HuH-7 (cell line): ENCODE measurements at regions not wholly inside any gene's neighbourhood (a gene's known extent, or its start where the extent isn't known, plus 50 kb on each side); places are given as distances from the start of the nearest gene placed in this dataset.

Experiments
- DNase-seq: peaks from one replicate; pipeline ENCODE4 v3.0.0; 2011; ENCODE audit warnings: low spot score

DNA sequence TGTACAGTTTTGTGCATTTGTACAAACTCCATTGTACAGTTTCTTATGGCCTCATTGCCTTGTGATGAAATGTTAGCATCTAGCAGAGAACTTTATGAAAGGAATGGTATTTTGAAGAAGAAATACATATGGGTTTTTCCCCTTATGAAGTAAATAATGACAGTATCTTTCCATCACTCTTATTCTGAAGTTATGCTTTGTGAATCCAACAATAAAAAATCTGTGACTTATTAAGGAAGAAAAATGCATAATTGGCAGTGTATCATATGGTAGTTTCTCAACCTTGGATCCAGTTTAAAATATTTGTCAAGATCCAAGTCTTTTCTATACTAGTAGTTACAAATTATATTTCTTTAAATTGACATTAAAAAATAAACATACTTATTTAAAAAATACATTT is 859.1 kb upstream of the FLRT2 start:
- DNase-seq = no peak

DNA sequence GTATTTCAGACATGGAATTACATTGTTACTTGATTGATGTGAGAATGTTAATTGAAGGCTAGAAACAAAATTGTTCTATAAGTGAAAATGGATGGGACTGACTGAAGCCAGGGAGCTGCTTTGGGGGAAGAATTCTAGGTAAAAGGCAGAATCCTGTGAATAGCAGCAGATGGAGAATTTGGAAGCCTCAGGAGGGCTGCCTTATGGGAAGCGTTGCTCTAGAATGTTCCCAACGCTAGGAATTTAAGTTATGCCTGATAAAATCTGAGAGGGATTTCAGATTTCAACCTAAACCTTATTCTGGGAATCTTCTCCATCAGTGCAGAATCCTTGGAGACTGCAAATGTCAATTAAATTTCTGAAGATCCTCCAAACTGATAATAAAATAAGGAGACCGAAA is 858.2 kb upstream of the FLRT2 start:
- DNase-seq = no peak

DNA sequence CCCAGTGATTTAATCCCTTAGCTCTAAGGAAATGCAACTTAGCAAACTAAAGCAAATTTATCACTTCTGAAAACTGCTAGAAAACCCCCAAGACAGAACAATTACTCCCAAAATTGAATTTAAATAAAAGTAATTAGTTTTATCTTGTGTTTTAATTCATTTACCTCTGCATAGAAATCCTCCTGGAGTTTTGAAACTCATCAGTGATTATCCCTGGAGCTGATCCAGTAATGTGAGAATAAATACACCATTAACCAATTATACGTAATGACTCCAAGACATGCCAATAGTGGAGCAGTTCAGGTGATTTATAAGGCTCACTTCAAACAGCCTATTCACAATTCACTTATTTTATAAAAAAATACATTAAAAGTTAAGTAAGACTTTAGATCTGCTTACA is 855.3 kb upstream of the FLRT2 start:
- no peak for DNase-seq

DNA sequence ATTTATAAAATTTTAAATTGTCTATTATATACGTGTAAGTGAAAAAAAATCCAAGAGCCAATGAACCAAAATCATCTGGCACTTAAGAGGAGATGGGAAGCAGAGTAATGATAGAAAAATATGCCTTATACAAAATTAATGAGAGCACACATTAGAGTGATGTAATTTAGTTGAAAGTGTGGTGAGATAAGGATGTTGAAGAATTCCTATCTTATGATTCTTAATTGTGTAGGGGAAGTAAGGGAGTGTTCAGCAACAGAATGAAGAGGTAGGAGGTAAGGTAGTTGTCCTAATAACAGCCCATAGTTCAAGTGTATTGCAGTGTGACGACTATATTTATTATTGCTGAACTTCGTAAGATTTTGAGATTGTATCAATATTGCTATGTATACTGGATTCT is 843.4 kb upstream of the FLRT2 start:
- no peak for DNase-seq

DNA sequence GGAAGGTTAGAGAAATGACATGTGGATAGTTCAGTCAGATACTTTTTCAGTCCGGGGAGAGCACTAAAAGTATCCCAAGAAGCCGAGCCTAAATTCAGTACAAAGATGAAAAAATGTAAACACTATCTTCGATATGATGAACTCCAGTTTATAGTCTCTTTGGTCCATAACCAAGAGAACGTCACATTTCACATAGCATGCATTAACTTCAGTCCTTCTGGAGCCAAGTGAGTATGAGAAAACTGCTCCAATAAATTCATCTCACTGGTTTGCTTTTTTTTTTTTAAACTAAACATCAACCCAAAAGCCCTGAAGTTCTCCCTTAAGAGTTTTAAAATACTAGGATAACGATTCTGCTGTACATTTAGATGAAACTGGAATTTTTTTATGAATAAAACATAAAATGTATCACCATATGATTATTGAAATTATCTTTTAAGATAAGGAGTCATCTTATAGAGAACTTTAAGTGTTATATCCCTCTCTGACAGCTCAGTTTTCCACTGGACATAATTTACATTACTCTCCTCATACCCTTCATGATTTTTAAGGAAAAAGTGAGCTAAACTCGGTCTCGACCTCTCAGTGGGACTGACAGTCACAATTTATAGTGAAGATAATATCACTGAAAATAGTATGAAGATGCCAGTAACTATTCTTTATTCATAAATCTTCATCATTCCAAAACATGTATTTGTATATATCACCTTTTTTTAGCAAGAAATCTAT is 841.5 kb upstream of the FLRT2 start:
- no peak for DNase-seq

DNA sequence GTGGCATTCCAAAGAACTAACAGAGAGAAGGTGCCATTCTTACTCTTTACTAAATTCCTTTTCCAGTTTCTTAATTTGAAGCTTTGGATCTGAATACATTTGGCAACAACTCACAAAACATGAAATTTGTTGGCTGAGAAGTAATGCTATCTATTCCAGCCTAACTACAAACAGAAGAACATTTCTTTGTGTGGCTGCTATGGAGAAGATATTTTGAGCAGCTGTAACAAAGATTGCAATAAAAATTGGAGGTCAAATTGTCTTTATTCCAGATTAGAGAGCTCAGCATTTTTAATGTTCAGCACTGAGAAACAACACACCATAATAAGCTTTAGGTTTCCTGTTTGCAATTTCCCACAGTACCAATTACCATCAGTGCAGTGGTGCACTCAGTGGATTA is 835.8 kb upstream of the FLRT2 start:
- DNase-seq = no peak

DNA sequence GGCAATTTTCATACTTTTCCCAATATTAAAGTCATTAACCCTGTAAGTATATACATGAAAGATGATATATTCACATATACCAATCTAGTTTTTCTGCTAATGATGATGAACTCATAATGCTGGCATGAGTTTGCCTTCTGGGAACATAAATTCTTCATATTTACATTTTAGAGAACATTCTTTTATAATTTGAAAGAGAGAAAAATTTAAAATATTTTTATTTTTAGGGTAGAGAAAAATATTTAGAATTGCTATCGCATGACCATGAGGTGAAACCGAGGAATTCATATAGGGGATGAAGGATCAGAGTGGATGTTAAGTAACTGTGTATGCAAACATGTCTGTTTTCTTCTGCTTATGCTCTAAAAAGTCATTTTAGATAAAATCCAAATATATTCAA is 825.3 kb upstream of the FLRT2 start:
- no peak for DNase-seq

DNA sequence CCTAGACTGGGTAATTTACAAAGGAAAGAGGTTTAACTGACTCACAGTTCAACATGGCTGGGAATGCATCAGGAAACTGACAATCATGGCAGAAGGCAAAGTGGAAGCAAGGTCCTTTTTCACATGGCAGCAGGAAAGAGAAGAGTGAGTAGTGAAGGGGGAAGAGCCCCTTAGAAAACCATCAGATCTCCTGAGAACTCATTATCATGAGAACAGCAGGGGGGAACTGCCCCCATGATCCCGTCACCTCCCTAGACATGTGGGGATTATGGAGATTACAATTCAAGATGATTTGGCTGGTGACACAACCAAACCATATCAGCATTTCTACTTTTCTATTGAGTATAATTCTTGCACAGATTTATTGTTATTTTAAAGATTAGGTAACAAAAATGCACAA is 822.1 kb upstream of the FLRT2 start:
- no peak for DNase-seq

DNA sequence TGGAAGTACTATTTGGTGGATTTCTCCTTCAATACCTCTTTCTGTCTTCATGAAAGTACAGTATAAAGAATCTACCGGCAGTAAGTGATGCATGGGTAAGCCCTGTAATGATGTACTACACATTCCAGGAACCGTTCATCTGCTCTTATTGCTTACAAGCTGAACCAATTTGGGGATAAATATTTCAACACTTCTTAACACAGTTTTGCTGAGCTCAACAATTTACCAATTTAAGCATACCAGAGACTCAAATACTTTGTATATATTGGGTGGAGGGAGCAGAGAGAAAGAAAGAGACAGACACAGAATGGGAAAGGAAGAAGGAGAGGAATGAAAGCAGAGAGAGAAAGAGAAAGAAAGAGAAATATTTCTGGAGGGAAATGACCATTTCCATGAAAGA is 821.1 kb upstream of the FLRT2 start:
- DNase-seq = no peak

DNA sequence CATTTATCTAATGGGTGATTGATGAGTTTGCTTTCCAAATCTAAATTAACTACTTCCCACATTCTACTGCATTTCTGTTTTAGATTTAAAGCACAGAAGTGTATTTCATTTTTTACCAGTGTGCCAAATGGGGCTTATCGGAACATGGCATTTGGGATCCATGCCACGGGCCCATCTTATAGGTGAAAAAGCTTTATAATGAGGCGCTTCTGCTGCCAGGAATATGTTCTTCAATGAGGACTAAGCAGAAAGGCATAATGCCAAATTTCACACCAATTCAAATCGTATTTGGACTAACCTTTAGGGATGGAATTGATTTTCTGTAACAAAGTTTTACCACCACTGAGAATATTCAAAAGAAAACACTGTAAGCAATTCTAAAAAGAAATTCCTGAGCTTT is 803.5 kb upstream of the FLRT2 start:
- no peak for DNase-seq

DNA sequence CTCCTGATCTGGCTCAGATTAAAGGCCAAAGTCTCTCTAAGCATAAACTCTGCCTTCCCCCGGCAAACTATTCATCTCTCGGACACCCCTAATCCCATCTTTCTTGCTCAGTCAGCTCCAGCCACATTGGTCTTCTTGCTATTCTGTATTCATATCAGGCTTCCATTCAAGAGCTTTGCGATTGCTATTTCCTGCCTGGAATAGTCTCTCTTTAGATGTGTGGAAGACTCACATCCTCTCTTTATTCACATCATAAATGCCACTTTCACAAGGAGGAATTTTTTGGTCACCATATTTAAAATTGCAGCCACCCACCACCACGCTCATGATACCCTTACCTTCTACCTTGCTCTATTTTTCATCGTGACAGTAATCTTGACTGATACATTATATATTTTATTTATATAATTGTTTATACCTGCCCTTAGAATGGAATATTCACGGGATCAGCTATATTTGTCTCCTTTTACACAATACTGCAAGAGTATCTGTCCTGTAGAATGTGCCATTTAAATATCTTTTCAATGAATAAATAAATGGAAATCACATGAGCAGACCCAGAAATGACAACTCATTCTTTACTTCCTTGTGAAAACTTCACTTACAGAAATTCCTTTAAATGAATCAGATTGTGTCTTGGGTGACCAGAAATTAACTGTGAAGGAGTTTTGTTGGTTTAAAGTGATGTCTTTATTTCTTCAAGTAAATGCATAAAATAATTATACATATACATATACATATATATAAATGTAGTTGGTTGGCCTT is 780.6 kb upstream of the FLRT2 start:
- no peak for DNase-seq

DNA sequence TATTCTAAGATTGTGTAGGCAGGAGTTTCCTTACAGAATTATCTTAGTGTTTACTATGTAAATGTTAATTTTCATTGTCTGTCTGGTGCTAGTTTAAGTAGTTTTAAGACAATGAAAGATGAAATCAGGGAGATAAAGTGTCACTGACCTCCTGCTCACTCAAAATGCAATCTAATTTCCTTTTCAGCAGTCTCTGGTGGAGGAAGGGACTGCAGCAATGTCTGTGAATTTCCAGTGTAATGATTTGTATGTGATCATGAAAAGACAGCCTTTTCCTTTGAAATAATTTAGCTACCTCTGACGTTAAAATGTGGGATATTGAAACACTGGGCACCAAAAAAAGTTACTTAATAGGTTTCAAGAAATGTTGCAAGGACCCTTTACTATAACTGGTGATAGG is 779.7 kb upstream of the FLRT2 start:
- no peak for DNase-seq

DNA sequence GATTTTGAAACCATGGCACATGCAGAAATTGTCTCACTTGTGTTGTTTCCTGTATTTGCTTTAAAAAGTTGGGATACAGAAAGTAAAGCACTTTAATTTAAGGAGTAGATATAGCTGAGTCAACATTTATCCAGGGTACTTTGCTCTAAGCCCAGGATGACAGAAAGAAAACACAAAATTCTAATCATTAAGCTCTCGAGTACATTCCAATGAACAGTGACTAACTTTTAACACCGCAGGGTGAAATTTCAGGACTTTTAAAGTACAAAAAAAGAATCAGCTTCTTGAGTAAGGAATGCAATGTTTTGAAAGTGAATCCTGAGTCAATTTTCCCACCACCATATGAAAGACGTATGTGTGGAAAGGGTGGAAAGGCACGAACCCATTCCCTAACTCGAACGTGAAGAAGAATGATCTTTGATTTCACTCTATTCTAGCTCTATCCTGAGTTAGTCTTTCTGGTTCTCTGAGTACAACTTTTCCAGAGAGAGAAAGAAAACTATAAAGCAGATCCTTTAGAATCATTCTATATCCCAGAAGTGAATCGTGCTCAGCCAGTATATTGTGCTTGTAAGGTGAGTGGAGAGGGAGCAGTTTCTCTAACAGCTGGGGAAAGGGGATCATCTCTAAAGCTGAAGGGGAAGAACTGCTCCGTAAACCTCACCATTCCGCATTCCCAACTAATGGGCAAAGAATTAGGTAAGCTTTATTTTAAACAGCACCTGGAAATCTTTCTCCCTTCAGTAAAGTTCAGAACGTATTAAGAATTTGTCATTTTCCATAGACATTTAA is 779.0 kb upstream of the FLRT2 start:
- DNase-seq = no peak

DNA sequence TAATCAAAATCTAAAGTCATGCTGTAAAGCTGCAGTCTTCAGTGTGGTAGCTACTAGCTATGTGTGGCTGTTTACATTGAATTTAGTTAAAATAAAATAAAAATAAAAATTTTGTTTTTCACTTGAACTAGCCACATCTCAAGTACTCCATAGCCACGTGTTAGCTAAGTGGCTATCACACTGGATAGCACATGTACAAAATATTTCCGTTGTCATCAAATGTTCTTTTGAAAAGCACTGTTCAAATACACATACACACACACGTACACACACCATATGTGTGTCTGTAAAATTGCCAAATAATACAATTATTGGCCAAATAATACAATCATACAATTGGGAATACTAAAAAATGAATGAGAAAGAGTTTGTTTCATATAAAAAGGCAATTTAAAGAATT is 778.2 kb upstream of the FLRT2 start:
- no peak for DNase-seq

DNA sequence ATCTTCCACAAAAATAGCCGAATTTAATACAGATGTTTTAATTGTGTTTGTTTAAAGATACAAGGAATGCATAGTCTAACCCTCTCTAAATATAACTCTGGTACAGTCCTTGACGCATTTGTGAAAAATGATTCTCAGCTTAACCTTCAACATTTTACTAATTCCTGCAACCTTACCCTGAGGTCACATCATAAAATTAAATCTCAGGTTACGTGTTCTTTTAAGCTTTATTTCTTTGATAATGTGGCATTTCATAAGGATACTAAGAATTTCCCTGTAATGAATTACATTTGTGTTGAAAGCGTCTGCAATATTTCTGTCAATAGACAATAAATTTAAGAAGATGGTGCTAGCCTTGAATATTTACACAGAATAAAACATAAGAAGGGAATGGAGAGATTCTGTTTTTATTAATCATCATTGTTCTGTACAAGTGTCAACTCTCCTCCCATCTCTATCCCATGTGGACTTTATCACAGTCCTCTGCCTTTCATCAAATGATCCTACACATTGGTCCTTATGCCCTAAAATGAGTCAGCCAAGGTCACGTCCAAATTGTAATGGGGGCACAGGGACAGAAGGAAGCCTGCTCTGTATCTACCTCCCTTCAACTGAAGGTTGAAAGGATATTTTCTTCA is 769.3 kb upstream of the FLRT2 start:
- DNase-seq = no peak

DNA sequence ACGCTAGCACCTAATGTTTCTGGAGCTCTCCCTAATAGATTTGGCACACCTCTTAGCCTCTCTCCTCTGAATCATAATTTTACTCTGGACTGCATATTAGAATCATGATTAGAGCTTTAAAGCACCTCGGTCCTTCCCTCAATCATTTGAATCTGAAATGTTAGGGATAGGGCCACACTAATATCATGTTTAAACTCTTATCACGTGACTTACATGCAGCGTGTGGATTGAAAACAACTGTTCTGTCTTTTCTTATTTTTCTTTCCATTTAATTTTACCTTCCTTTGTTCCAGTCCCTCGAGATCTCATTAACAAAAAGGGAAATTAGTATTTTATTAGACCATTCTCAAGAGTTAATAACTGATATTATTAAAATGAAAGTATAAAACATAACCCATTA is 762.5 kb upstream of the FLRT2 start:
- DNase-seq = no peak

DNA sequence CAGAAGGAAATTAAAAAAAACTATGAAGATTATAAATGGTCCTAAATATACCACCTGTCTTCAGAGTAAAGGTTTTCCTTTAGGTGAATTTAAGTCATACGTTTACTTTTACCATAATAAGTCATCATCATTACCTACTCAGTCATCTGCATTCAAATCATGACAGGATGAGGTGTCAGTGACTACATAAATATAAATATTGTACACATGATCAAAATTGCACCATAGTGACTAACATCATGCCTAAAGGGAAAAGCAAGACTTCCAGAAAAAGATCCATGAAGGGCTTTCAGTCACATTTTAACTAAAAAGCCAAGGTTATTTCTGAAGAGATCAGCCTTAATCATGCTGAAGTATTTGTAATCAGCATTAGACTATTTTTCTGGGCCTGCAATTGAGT is 759.9 kb upstream of the FLRT2 start:
- no peak for DNase-seq

DNA sequence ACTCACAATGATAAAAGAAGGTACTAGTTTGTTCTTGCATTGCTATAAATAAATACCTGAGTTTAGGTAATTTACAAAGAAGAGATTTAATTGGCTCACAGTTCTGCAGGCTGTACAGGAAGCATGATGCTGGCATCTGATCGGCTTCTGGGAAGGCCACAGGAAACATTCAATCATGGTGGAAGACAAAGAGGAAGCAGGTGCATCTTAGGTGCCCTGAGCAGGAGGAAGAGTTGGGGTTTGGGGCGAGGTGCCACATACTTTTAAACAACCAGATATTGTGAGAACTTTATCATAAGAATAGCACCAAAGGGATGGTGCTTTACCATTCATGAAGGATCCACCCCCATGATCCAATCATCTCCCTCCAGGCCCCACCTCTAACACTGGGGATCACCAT is 752.6 kb upstream of the FLRT2 start:
- DNase-seq = no peak

DNA sequence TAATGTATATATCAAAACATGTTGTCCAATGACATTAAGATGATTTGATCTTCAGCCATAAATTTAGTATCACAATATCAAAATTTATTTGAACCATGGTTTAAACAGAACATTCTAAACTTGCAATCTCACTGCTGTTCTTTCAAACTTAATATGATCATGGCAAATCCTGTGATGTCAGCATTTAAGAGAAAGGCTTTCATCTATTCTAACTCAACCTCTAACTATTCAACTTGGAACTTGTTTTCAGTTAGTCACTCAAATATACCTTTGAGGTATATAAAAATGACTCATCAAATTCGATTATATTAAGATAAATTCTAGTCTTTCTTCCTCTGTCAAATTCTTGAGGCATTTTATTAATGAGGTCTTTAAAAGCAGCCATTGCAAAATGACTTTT is 747.0 kb upstream of the FLRT2 start:
- DNase-seq = no peak

DNA sequence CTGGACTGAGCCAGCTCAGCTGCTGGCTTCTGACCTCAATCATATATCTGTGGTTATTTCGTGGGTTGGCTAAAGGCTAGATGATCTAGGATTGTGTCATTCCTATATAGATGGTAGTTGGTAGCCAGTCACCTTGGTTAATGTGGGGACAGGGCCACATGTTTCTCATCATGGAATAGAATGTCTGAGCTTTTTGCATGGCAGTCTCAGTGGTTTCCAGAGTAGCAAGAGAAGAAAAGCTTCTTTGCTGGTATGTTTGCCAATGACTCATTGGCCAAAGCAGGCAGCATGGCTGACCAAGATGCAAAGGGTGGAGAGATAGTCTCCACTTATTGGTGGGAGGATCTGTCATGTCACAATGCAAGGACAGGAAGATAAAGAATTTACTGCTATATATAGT is 746.4 kb upstream of the FLRT2 start:
- no peak for DNase-seq

DNA sequence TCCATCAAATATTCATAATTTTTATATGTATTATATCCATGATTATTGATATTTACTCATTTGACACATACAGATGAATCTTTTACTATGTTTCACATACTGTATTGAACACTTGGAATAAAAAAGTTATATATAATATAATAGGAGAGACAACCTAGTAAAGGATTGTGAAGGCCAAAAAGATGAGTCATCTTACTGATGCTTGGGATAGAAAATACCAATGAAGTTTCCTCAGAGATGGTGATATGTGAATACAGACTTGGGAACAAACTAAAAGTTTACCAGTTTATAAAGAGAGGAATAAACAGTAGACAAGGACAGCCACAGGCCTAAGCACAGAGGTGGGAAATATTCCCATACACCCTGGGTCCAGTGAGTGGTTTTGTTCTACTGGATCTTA is 743.9 kb upstream of the FLRT2 start:
- DNase-seq = no peak

DNA sequence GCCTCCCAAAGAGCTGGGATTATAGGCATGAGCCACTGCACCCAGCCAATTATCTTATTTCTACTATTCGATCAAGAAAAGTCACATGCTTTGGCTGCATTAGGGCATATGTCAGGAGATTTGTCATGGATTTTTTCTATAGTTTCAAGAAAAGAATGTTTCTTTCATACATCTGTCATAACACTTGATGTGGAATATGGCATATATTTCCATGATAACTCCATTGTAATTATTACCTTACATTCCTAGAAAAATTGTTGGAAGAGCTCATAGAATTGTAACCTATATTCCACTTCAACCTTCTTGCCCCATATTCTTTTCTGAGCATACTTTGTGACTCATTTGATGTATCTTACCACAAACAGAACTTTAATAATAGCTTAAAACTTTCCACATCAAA is 740.9 kb upstream of the FLRT2 start:
- DNase-seq = no peak
